RPMI8226 (cell line): ENCODE measurements at regions not wholly inside any gene's neighbourhood (a gene's known extent, or its start where the extent isn't known, plus 50 kb on each side); places are given as distances from the start of the nearest gene placed in this dataset.

Experiments
- DNase-seq: peaks from one replicate; pipeline ENCODE4 v3.0.0-alpha.2; 2015

GRCh38 chr2:67922080-67922785 is 140.6 kb downstream of the C1D start:
- no peak for DNase-seq

GRCh38 chr2:67923696-67924095 is 139.1 kb downstream of the C1D start:
- DNase-seq = no peak

- DNase-seq = no peak
These were observed 135.3 kb downstream of the C1D start for GRCh38 chr2:67927501-67927900.

GRCh38 chr2:67930156-67930555 is 132.6 kb downstream of the C1D start:
- no peak for DNase-seq

- DNase-seq = no peak
These were observed 125.8 kb downstream of the C1D start for GRCh38 chr2:67936969-67937368.

GRCh38 chr2:67938053-67938452 is 124.8 kb downstream of the C1D start:
- no peak for DNase-seq

- no peak for DNase-seq
These were observed 117.7 kb downstream of the C1D start for GRCh38 chr2:67945056-67945455.

GRCh38 chr2:67945940-67946339 is 116.9 kb downstream of the C1D start:
- no peak for DNase-seq

- no peak for DNase-seq
These were observed 114.7 kb downstream of the C1D start for GRCh38 chr2:67948057-67948456.

- no peak for DNase-seq
These were observed 114.3 kb downstream of the C1D start for GRCh38 chr2:67948506-67948905.

GRCh38 chr2:67950018-67950417 is 112.8 kb downstream of the C1D start:
- no peak for DNase-seq

GRCh38 chr2:67950919-67951318 is 111.9 kb downstream of the C1D start:
- DNase-seq = no peak

GRCh38 chr2:67952066-67952465 is 110.7 kb downstream of the C1D start:
- DNase-seq = peak; percentile 21

- no peak for DNase-seq
These were observed 108.6 kb downstream of the C1D start for GRCh38 chr2:67954093-67954748.

GRCh38 chr2:67955748-67956603 is 106.8 kb downstream of the C1D start:
- DNase-seq = no peak

- no peak for DNase-seq
These were observed 97.6 kb downstream of the C1D start for GRCh38 chr2:67965246-67965645.

GRCh38 chr2:67970071-67970470 is 92.7 kb downstream of the C1D start:
- no peak for DNase-seq

GRCh38 chr2:67970542-67970941 is 92.3 kb downstream of the C1D start:
- no peak for DNase-seq

- peak; percentile 25 for DNase-seq
These were observed 88.0 kb downstream of the C1D start for GRCh38 chr2:67974559-67975430.

- DNase-seq = no peak
These were observed 85.3 kb downstream of the C1D start for GRCh38 chr2:67977464-67977863.

GRCh38 chr2:67982956-67983355 is 79.8 kb downstream of the C1D start:
- no peak for DNase-seq

GRCh38 chr2:67984600-67984999 is 78.2 kb downstream of the C1D start:
- DNase-seq = no peak

GRCh38 chr2:67985586-67985985 is 77.2 kb downstream of the C1D start:
- no peak for DNase-seq
